ENCODE measurements at regions not wholly inside any gene's neighbourhood (a gene's known extent, or its start where the extent isn't known, plus 50 kb on each side); places are given as distances from the start of the nearest gene placed in this dataset.

GRCh38 chr2:12175323-12175722 lies 428.9 kb downstream of the LPIN1 start:
- TF ChIP-seq CTCF (IDR thresholded peaks at IDR 0.05) (no peak), POLR2A (IDR thresholded peaks at IDR 0.05) (no peak)
